ENCODE measurements at regions not wholly inside any gene's neighbourhood (a gene's known extent, or its start where the extent isn't known, plus 50 kb on each side); places are given as distances from the start of the nearest gene placed in this dataset.

- Histone ChIP-seq H3K27me3 (replicated peaks; ENCODE audit: insufficient read depth, low read depth, low read length, poor library complexity) (no peaks in the 10 kb centered on the region), H3K9me3 (ENCODE audit: low read depth, low read length, poor library complexity, severe bottlenecking) (no peaks in the 10 kb centered on the region), H3K4me3 (ENCODE audit: low read depth, low read length, poor library complexity, severe bottlenecking) (no peak overlapping the region), H3K36me3 (ENCODE audit: insufficient read depth, low read length, poor library complexity, severe bottlenecking) (no peaks in the 10 kb centered on the region), H3K4me1 (ENCODE audit: insufficient read depth, low read length, poor library complexity, severe bottlenecking) (peaks cover 7% of the 10 kb centered on the region), H3K27ac (ENCODE audit: low read depth, low read length, poor library complexity, severe bottlenecking) (no peak overlapping the region)
- TF ChIP-seq CTCF (conservative IDR thresholded peaks at IDR 0.05; ENCODE audit: low read depth, low read length), result no peak
- TF ChIP-seq EZH2 (IDR thresholded peaks at IDR 0.05; ENCODE audit: borderline replicate concordance, low read depth, low read length, poor library complexity, severe bottlenecking), result no peak
- ChIA-PET CTCF (no interaction called here), POLR2A (ENCODE audit: low non-redundant PET) (no interaction called here)
- intact Hi-C loops (cut with micrococcal nuclease; ENCODE audit: unreplicated experiment), result no loop called here
- no peak for DNase-seq (ENCODE audit: low spot score)
- BruUV-seq (replicated peaks), result no TSS peak
Measured at GRCh38 chr2:8159966-8160603, 521.8 kb upstream of the ID2 start.

GRCh38 chr2:8160959-8161358 lies 520.9 kb upstream of the ID2 start:
- no peak for DNase-seq (ENCODE audit: low spot score)
- intact Hi-C loops (cut with micrococcal nuclease; ENCODE audit: unreplicated experiment), result no loop called here
- no peaks in the 10 kb centered on the region for H3K36me3 ChIP-seq (ENCODE audit: insufficient read depth, low read length, poor library complexity, severe bottlenecking)
- POLR2A ChIA-PET (ENCODE audit: low non-redundant PET), result no interaction called here
- TF ChIP-seq CTCF (conservative IDR thresholded peaks at IDR 0.05; ENCODE audit: low read depth, low read length) (no peak), EZH2 (IDR thresholded peaks at IDR 0.05; ENCODE audit: borderline replicate concordance, low read depth, low read length, poor library complexity, severe bottlenecking) (no peak)
- H3K27me3 ChIP-seq (replicated peaks; ENCODE audit: insufficient read depth, low read depth, low read length, poor library complexity), result no peaks in the 10 kb centered on the region
- no peak overlapping the region for H3K27ac ChIP-seq (ENCODE audit: low read depth, low read length, poor library complexity, severe bottlenecking)
- no TSS peak for BruUV-seq (replicated peaks)
- peaks cover 7% of the 10 kb centered on the region for H3K4me1 ChIP-seq (ENCODE audit: insufficient read depth, low read length, poor library complexity, severe bottlenecking)
- H3K4me3 ChIP-seq (ENCODE audit: low read depth, low read length, poor library complexity, severe bottlenecking), result no peak overlapping the region
- H3K9me3 ChIP-seq (ENCODE audit: low read depth, low read length, poor library complexity, severe bottlenecking), result no peaks in the 10 kb centered on the region
- CTCF ChIA-PET, result no interaction called here

- Histone ChIP-seq H3K27ac (ENCODE audit: low read depth, low read length, poor library complexity, severe bottlenecking) (no peak overlapping the region), H3K36me3 (ENCODE audit: insufficient read depth, low read length, poor library complexity, severe bottlenecking) (no peaks in the 10 kb centered on the region), H3K4me1 (ENCODE audit: insufficient read depth, low read length, poor library complexity, severe bottlenecking) (peaks cover 8% of the 10 kb centered on the region), H3K9me3 (ENCODE audit: low read depth, low read length, poor library complexity, severe bottlenecking) (no peaks in the 10 kb centered on the region), H3K4me3 (ENCODE audit: low read depth, low read length, poor library complexity, severe bottlenecking) (no peak overlapping the region), H3K27me3 (replicated peaks; ENCODE audit: insufficient read depth, low read depth, low read length, poor library complexity) (no peaks in the 10 kb centered on the region)
- CTCF ChIA-PET, result no interaction called here
- no peak for DNase-seq (ENCODE audit: low spot score)
- TF ChIP-seq CTCF (conservative IDR thresholded peaks at IDR 0.05; ENCODE audit: low read depth, low read length) (no peak), EZH2 (IDR thresholded peaks at IDR 0.05; ENCODE audit: borderline replicate concordance, low read depth, low read length, poor library complexity, severe bottlenecking) (no peak)
- BruUV-seq (replicated peaks), result no TSS peak
- POLR2A ChIA-PET (ENCODE audit: low non-redundant PET), result no interaction called here
- intact Hi-C loops (cut with micrococcal nuclease; ENCODE audit: unreplicated experiment), result no loop called here
Measured at GRCh38 chr2:8162552-8162951, 519.3 kb upstream of the ID2 start.
